Islet precursor cell (in vitro differentiated cells): ENCODE measurements at regions not wholly inside any gene's neighbourhood (a gene's known extent, or its start where the extent isn't known, plus 50 kb on each side); places are given as distances from the start of the nearest gene placed in this dataset.
A peak's percentile ranks its signal among the peaks of the same experiment; 100 is the strongest.

ENCODE experiments used
- DNase-seq: peaks from one replicate; pipeline ENCODE4 v3.0.0-alpha.2; 2018

DNA sequence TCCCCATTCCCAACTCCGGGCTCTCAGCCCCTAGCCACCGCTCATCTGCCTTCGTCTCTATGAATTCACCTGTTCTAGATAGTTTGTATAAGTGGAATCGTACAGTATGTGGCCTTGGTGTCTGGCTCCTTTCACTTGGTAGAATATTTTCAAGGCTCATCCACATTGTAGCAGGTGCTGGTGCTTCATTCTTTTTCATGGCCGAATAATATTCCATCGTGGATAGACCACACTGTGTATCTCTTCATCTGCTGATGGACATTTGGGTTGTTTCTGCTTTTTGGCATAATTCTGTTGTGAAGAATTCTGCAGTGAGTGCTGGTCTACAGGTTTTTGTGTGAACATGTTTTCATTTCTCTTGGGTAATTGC, 324.2 kb downstream of the SEC14L1 start:
- DNase-seq: no peak

DNA sequence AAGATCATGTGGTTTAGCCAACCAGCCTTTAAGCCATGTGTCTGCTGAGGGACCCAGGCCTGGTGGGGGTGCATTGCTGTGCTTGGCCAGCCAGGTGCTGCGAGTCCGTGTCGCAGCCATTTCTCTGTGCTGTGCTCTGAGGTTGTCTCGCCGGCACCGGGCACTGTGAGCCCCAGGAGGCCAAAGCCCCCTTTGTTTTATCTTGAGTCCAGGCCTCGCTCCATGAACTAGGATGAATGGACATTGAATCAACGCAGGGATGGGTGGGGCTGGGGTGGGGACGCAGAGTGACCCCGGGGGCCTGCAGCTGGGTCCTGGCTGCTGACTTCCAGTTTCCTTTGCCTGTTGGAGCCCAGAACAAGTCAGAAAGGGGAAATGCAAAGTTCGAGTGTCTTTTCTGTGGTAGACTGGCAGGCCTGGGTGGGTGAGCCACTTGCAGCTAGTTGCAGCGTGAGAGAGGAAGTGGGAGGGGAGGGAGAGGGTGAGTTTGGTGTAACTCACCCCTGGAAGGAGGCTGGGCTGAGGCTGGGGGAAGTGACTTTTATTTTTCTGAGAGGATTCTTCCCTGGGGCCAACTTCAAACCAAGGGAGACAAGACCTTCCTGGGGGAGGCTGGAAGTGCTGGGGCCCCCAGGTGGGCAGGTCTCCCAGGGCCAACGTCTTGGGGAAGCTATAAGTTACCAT, 324.7 kb downstream of the SEC14L1 start:
- peak; percentile 88 for DNase-seq

DNA sequence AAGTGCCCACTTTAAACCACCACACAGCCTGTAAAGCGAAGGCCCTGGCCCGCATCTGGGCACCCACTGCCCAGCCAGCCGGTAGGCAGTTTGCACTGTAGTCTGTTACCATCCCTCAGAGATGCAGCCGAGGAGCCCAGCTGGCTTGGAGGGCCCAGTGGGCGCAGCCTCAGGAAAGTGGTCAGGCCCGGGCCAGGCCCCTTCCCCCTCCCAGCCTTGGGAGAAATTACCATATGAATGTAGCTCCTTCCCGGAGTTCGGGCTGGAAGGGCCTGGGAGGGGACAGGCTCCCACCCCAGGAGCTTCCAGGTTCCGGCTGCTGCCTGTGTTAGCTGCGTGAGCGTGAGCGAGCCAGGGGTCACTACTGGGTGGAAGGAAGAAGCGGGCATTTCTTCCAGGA, 325.4 kb downstream of the SEC14L1 start:
- DNase-seq: peak; percentile 96

DNA sequence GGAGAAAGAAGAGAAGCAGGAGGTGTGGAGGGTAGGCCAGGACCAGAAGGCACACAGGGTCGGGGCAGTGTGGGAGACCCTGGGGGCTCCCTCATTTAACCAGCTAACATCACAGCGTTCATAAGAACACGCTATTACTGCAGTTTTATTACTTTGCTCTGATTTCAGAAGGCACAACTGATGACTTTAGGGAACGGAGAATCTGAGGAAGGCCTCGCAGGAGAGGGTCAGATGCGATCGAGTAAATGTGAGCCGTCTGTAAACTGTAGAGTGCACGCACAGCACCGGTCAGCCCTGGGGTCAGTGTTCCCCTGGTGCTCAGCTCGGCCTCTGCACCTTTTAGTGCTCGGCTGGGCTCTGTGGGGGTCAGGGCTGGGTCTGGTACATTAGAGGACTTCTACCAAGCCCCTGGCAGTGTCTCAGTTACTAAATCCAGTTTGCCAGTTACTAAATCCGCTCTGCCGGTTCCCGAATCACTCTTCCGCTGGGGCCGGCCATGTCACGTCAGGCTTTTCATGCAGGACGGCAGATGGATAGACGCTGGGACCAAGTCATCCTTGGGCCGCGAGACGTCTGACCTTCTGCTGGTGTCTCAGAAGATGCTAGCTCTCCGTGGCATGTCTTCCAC, 325.9 kb downstream of the SEC14L1 start:
- no peak for DNase-seq

DNA sequence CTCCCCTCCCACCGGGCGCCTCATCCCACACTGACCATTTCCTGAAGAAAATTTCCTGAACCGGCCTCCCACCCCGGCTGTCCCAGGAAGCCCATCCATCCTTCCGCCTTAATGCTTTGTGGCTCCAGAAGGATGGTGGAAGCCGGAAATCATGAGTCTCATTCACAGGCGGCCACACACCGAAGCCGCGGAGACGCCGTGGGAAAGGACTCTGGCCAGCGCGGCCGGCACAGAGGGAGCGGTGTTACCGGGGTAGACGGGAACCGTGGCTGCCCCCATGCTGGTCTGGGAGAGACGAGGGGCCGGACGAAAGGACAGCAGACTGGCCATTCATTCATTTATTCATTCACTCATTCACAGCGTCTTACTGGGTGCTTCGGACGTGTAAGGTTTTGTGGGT, 326.8 kb downstream of the SEC14L1 start:
- DNase-seq: no peak

DNA sequence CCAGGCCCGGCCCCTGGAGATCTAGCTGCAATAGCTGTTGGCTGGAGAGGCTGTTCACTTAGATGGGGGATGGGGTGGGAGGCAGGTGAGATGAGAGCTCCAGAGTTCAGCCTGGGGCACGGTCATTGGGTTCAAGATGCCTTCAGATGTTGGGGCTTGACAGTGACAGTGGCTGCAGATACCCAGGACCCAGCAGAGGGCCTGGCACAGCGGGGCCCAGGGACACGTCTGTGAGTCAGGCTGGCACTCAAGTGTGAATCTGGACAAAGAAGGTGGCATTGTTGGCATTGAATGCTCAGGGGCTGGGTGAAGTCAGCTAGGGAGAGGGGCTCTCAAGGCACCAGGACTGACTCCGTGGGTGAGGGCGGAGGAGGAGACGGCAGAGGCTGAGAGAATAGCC, 328.1 kb downstream of the SEC14L1 start:
- no peak for DNase-seq

DNA sequence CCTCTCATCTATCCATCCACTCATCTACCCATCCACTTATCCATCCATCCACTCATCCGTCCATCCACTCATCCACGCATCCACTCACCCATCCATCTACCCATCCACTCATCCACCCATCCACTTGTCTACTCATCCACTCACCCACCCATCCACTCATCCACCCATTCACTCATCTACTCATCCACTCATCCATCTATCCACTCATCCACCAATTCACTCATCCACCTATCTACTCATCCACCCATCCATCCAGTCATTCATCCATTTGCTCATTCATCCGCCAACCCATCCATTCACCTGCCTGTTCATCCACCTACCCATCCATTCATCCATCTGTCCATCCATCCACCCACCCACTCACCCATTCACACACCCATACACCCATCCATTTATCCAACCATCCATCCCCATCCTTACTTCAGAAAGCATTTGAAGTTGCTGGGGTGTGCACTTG, 329.6 kb downstream of the SEC14L1 start:
- DNase-seq: no peak

DNA sequence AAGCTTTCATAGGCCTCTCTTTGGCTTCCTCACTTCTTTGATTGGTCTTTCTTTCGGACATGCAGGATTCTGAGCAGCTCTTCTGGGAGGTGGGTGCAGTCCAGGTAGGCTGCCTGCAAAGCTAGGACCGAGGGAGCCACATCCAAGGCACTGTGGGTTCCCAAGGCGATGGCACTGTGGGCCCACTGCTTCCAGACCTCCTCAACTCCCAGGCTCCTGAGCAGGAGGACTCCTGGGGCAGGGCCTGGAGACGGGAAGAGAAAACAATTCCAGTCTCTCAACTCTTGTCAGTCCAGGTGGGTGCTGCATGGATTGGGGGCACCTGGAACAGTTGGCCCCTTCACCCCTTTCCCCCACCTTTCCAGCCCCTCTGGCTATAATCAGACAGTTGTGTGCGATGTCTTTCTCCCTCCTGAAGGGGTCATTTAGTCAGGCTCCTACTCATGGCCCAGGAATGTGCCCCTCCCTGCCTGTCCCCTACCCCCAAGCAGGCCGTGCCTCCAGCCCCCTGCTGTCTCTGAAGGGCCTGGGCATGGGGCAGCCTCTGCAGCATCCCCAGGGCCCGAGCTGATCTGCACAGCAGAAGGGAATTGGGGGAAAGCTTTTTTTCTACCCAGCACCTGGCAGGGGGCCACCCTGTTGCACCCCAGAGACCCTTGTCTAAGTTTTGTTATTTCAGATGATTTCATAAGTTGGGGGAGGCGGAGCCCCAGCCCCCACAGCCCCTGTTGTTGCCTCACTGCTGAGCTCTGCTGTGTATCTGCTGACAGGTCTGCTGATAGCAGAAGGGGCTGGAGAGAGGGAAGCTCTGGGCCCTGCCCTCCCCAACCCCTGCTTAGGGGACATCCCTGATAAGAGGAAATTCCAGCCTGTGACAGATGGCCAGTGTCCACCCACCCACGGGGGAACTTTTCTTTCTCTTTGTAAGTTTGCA, 330.3 kb downstream of the SEC14L1 start:
- peak; percentile 98 for DNase-seq

DNA sequence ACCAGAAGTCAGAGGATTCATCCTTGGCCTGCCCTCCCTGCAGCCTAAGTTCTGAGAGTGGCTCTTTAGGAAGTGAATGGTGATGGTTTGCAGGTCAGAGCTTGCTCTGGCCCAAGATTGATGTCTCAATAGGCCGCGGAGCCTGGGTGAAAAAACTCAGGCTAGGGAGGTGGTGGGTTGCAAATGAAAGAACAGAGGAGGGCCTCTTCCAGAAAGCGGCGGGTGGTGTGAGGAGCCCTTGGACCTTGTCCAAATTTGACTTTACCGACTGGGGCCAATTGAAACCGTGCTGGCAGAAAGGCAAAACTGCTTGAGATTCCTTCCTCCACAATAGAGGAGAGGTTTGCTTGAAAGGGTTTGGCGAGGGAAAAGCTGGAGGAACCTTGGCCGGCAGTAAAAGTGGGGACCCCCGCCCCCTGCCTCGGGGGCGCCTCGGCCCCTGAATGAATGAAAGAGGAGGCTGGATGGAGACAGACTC, 331.3 kb downstream of the SEC14L1 start:
- peak; percentile 81 for DNase-seq

DNA sequence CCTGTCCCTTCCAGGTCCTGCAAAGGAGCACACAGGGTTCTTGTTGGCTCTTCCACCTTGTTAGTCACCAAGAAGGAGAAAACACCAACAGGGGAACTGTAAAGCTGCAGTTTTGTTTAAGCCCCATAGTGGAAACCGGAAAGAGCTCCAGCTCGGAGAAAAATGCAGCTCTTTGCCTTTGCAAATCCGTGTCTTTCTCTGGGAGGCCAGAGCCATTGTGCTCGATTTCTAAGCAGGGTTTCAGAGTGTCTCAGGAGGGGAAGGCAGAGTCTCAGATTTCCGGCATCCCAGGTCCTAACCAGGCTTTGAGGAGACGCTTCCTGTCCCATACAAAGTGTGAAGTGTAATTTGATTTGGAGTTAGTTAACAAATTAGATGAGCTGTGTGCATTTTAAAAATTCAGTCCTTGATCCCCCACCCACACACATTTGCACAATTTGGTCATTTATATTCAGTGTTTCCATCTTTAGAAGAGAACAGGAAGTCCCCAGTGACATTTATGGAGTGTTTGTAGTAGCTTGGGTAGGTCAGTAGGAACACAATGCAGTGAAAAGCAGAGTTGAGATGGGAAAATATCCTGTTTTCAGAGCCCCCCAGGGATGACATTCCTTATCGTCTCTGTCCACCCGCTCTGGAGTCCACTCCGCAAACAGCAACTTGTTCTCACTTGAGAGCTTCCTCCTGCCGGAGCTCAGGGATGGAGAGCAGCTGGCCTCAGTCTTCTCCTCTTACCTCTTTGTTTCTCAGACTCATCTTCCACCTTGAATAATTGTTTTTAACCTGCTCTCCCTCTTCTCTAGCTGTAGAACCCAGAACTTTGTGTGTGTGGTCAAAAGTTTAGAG, 331.9 kb downstream of the SEC14L1 start:
- no peak for DNase-seq

DNA sequence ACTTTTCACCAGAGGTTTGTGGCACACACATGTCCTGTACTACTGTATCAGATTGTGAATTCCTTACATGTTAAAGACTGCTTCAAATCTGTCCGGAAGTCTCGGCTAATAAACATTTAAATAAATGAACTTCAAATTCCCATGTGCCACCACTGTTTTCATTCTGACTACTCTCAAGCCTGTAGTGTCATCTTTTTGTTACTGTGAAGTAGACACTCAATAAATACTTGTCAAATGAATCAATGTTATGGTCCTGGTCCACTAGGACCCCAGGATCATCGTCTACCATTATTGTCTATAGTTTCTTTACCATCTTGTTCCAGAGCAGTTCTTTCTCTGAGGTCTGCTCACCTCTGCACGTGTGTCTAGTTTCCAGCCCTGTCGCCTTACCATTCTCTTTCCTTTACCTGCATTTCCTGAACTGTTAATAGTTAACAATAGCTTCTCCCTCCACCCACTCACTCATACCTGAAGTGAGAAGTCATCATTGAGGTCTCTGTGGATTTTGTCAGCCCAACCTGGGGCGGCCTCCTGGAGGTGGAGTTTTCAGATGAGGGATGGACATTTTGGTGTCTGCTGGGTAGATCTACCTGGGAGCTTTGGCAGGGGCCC, 333.0 kb downstream of the SEC14L1 start:
- no peak for DNase-seq

DNA sequence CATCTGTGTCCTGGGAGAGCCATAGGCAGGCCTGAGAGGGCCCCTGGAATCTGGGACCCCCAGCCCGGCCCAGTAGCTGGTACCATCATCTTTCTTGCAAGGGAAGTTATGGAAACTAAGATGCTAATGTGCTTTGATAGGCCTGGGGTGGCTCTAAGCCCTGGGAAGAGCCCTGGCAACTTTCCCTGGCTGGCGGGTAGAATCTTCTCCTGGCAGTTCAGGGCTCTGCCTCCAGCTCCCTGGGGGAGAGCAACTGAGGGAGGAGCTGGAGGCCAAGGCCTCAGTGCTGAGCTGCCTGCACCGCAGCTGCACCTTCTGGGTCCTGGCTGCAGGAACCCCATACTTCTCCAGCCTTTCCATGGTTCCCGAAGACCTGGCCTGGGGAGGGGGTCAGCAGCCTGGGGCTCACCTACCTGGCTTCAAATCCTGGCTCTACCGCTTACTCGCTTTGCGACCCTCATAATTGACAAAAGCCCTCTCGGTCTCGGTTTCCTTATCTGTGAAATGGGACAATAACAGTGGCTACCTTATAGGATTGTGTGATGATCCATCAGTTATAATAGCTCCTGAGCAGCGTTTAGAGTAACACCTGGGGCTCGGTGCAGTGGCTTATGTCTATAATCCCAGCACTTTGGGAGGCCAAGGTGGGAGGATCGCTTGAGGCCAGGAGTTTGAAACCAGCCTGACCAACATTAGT, 333.7 kb downstream of the SEC14L1 start:
- no peak for DNase-seq

DNA sequence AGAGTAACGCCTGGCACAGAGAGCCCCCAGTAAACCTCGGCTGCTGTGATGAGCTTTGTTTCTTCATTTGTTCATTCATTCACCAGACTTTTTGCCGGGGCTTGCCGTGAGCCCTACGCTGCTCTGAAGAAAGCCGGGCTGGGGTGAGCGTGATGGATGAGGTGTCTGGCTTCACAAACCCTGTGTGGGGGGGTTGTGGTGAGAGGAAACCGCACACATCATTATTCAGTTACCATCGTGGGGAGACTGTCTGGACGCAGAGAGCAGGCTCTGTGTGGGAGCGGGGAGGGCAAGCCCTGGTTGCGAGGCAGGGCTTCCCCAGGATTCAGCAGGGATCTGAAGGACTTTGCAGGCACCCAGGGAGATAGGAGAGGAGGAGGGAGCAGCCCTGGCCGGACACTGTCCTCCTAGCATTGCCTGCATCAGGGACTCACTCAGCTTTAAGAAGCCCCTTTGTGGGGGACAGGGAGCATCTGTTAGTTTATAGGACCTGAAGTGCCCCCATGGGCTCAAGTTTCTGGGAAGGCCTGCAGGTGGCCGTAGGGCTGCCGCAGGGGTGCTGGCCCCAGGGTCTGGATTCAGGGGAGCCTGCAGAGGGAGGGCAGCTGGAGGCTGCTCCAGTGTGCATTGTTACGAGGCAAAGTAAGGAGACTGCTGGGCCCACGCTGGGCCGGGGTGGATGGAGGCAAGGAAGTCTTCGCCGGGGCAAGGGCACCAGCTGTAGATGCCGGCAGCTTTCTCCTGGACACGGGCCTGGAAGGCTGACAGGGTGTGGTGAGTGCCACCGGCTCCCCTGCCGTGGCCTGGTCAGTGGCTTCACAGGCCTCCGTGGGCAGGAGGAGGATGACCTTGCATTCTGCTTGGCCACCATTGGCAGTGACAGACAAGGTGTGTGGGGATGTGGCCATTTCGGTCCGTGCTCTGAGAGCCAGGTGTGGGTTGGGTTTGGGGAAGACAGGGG, 334.5 kb downstream of the SEC14L1 start:
- no peak for DNase-seq

DNA sequence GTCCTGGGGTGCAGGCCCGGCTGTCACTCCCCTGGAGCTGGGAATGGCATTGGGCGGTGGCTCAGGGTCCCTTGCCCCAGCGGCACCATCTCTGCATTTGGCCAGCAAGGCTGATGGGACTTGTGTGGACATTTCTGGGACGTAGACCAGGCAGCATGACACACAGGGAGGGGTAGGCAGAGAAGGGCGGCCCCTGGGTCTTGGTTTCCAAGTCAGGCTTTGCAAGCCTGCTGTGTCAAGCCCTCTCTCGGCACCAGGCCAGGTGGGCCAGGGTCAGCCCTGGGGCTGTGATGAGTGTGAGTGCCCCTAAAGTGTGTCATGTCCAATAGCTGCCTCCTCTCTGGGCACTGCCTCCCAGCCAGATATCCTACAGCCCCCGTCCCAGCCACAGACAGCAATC, 335.2 kb downstream of the SEC14L1 start:
- DNase-seq: no peak

DNA sequence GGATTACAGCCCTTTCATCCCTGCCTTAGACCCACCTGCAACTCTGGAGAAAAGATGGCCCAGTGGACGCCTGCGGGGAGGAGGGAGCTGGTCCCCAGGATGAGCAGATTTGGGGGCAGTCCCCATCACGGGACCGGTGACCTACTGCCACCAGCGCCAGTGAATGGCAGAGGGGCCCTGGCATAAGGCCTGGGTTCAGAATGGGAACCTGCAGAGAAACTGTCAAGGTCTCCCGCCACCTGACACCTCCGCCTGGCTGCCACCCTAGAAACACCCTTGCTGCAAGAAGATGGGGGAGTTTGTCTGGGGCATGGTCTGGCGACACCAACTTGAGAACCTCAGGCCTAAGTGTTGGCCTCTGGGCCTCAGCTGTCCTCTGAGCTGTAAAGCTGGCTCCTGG, 335.7 kb downstream of the SEC14L1 start:
- no peak for DNase-seq

DNA sequence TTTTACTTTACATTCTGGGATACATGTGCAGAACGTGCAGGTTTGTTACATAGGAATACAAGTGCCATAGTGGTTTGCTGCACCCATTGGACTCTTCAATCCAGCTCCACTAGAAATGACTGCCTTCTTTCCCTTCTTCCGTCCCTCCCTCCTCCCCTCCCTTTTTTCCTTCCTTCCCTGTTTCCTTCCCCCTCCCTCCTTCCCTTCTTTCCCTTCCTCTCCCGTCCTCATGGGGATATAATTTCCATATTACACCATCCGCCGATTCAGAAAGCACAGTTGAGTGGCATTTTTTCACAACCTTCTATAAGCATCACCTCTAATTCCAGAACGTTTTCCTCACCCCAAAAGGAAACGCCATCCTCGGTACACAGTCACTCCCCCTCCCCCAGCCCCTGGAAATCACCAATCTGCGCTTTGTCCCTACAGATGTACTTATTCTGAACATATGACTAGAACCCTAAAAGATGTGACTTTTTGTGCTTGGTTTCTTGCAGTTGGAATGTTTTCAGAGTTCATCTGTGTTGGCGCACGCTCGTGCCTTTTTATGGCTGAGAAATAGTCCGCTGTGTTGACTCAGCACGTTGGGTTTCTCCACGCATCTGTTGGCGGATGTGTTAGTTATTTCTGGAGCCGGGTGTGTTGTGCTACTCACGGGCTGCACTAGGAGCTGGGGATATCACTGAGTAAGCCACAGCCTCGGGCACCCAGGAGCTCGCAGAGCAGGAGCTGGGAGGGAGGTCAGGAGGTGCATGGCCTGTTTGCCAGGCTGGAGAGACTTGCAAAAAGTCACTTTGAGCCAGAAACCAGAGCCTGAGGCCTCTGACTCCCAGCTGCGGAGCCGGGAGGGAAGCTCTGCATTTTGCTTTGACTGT, 336.4 kb downstream of the SEC14L1 start:
- DNase-seq: peak; percentile 98

DNA sequence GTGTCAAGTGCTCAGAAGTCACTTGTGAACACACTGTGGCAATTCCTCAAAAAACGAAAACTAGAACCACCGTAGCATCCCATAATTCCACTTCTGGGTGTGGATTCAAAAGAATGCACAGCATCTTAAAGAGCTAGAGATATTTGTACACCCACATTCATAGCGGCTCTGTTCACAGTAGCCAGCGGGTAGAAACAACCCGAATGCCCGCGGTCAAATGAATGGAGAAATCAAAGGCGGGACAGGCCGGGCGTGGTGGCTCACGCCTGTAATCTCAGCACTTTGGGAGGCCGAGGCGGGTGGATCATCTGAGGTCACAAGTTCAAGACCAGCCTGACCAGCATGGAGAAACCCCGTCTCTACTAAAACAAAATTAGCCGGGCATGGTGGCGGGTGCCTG, 337.5 kb downstream of the SEC14L1 start:
- no peak for DNase-seq

DNA sequence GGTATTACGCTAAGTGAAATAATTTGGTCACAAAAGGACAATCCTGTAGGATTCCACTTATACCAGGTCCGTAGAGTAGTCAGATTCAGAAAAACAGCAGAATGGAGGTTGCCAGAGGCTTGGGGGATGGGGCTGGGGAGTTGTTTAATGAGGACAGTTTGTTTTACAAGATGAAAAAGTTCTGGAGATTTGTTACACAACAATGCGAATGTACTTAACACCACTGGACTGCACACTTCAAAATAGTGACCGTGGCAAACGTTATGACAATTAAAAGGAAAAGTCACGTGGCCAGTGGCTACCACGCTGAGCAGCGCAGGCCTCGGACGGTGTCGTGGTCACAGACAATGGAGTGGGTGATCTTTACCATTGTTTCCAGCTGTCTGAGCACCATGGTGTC, 338.1 kb downstream of the SEC14L1 start:
- DNase-seq: no peak
